Kidney (tissue), 13 donors: ENCODE measurements at regions not wholly inside any gene's neighbourhood (a gene's known extent, or its start where the extent isn't known, plus 50 kb on each side); places are given as distances from the start of the nearest gene placed in this dataset.

Source experiments
- DNase-seq, 5 donors: peaks; one replicate each; pipeline ENCODE4 v3.0.0-alpha.2; 2013 to 2020
- FAIRE-seq: peaks from 2 replicates; lab custom pipeline; 2012; peaks lifted over from hg19 to GRCh38; lab: Jason Lieb, UNC
- H3K27ac ChIP-seq, 2 donors: one replicate each; pipeline ENCODE4 v1.7.0; 2013; ENCODE audit warnings: low read depth in 2 of 2, low read length in 2 of 2, inconsistent platforms in 1 of 2
- H3K27me3 ChIP-seq: one replicate; pipeline ENCODE4 v1.7.1; 2013; ENCODE audit warnings: low read length, inconsistent platforms; ENCODE audit not compliant: control insufficient read depth, insufficient read depth
- H3K36me3 ChIP-seq, 3 donors: one replicate each; pipeline versions ENCODE4 v1.7.0 to v1.7.1; 2013; ENCODE audit warnings: low read length in 3 of 3, control low read depth in 1 of 3, inconsistent platforms in 1 of 3; ENCODE audit not compliant: insufficient read depth in 3 of 3, control insufficient read depth in 2 of 3
- H3K4me1 ChIP-seq, 3 donors: one replicate each; pipeline versions ENCODE4 v1.7.0 to v1.7.1; 2013; ENCODE audit warnings: low read length in 3 of 3, inconsistent platforms in 1 of 3, low read depth in 1 of 3; ENCODE audit not compliant: control insufficient read depth in 2 of 3, insufficient read depth in 2 of 3
- H3K4me3 ChIP-seq, 3 donors: one replicate each; pipeline versions ENCODE4 v1.7.0 to v1.8.1; 2013; ENCODE audit warnings: low read length in 3 of 3, control low read depth in 1 of 3, inconsistent platforms in 1 of 3
- H3K9ac ChIP-seq, 3 donors: one replicate each; pipeline versions ENCODE4 v1.7.0 to v1.7.1; 2013; ENCODE audit warnings: low read length in 3 of 3, control low read depth in 1 of 3, inconsistent platforms in 1 of 3
- H3K9me3 ChIP-seq, 3 donors: one replicate each; pipeline versions ENCODE4 v1.7.0 to v1.7.1; 2013; ENCODE audit warnings: low read length in 3 of 3, control low read depth in 1 of 3, inconsistent platforms in 1 of 3; ENCODE audit not compliant: control insufficient read depth in 2 of 3, insufficient read depth in 1 of 3
- CTCF ChIP-seq: IDR thresholded peaks from 3 replicates; pipeline ENCODE4 v1.5.1; 2012; ENCODE audit warnings: mild to moderate bottlenecking, moderate library complexity, borderline replicate concordance; ENCODE audit not compliant: insufficient read depth; ENCODE audit errors: extremely low read depth
- intact Hi-C: fragments of 100-400 bp; cut with DNase I; formaldehyde crosslinking; loops from one replicate; pipeline ENCODE4 v1.11.1; 2022
- donor health status: control.
- donor health status: control.
- donor health status: control.
- donor health status: control.
- donor health status: control.
- donor health status: DM: yes; HTN: yes; CAD: no.
- donor health status: Normal renal cell carcinoma (clear cell type).

- no peaks in the 10 kb centered on the region for H3K9me3 ChIP-seq
- TF ChIP-seq CTCF, result no peak
- no peak for FAIRE-seq
- intact Hi-C loops, result no loop called here
- peak overlapping the region in 1 of 3 donors; percentile 47 for H3K9ac ChIP-seq
- peak in 1 of 5 donors; percentile 51 for DNase-seq
- H3K36me3 ChIP-seq, result no peaks in the 10 kb centered on the region
- H3K4me1 ChIP-seq, result peaks cover 2 to 13% (median 4%) of the 10 kb centered on the region in 3 donors
- H3K27me3 ChIP-seq, result no peaks in the 10 kb centered on the region
- peak overlapping the region in 1 of 2 donors; percentile 76 for H3K27ac ChIP-seq
- no peak overlapping the region for H3K4me3 ChIP-seq
Observed at GRCh38 chr4:152224721-152225420, 311.0 kb downstream of the FBXW7 start.

- no peak for TF ChIP-seq CTCF
- H3K27ac ChIP-seq, result peak overlapping the region in 1 of 2 donors; percentile 78
- H3K4me1 ChIP-seq, result peaks cover 2 to 13% (median 4%) of the 10 kb centered on the region in 3 donors
- DNase-seq (no peak), FAIRE-seq (no peak)
- H3K9me3 ChIP-seq, result no peaks in the 10 kb centered on the region
- H3K27me3 ChIP-seq, result no peaks in the 10 kb centered on the region
- no peak overlapping the region for H3K4me3 ChIP-seq
- H3K9ac ChIP-seq, result peak overlapping the region in 1 of 3 donors; percentile 47
- intact Hi-C loops, result no loop called here
- no peaks in the 10 kb centered on the region for H3K36me3 ChIP-seq
Observed at GRCh38 chr4:152224223-152224622, 311.7 kb downstream of the FBXW7 start.

- no peak overlapping the region for H3K4me3 ChIP-seq
- H3K4me1 ChIP-seq, result peaks cover 2 to 13% (median 4%) of the 10 kb centered on the region in 3 donors
- H3K9ac ChIP-seq, result no peak overlapping the region
- no peak for TF ChIP-seq CTCF
- H3K27ac ChIP-seq, result peak overlapping the region in 1 of 2 donors; percentile 78
- H3K27me3 ChIP-seq, result no peaks in the 10 kb centered on the region
- H3K9me3 ChIP-seq, result no peaks in the 10 kb centered on the region
- FAIRE-seq, result no peak
- H3K36me3 ChIP-seq, result no peaks in the 10 kb centered on the region
- intact Hi-C loops, result no loop called here
- no peak for DNase-seq
Observed at GRCh38 chr4:152223600-152223999, 312.3 kb downstream of the FBXW7 start.
